ENCODE measurements at regions not wholly inside any gene's neighbourhood (a gene's known extent, or its start where the extent isn't known, plus 50 kb on each side); places are given as distances from the start of the nearest gene placed in this dataset.
"Not testable (repeated sequence)": the region's sequence is repeated elsewhere in the genome, so short reads cannot be mapped to it uniquely, and the experiment has no call there.

- DNase-seq: no peak
- no peak overlapping the region for H3K4me3 ChIP-seq (ENCODE audit: low read length in 2 of 2)
- no peak overlapping the region for H3K27ac ChIP-seq (ENCODE audit: low read depth in 1 of 2, low read length in 2 of 2)
- H3K9me3 ChIP-seq (ENCODE audit: control insufficient read depth, low read length): peaks cover under 1% of the 10 kb centered on the region
- peaks cover 0 to 5% of the 10 kb centered on the region in 2 donors for H3K4me1 ChIP-seq (ENCODE audit: control insufficient read depth in 1 of 2, insufficient read depth in 2 of 2, low read length in 2 of 2)
- H3K27me3 ChIP-seq (ENCODE audit: control insufficient read depth in 1 of 2, insufficient read depth in 2 of 2, low read length in 1 of 2): no peaks in the 10 kb centered on the region
- intact Hi-C loops (cut with DNase I): loop anchor here in 1 of 2 donors (5.0 to 10.0 kb wide), 2 partner anchors 97 to 125 kb away; no protein-coding TSS in a partner anchor
- 95 to 98% methylated on average over 4 of the region's 4 CpGs for WGBS, 2 donors
- H3K36me3 ChIP-seq (ENCODE audit: control insufficient read depth in 1 of 2, insufficient read depth in 2 of 2, low read length in 1 of 2): no peaks in the 10 kb centered on the region
- ATAC-seq (ENCODE audit: low FRiP score): no peak
Observed at GRCh38 chr5:167849874-167850273, 441.6 kb upstream of the WWC1 start.

- Histone ChIP-seq H3K4me1 (ENCODE audit: control insufficient read depth in 1 of 2, insufficient read depth in 2 of 2, low read length in 2 of 2) (peaks cover 0 to 7% of the 10 kb centered on the region in 2 donors), H3K36me3 (ENCODE audit: control insufficient read depth in 1 of 2, insufficient read depth in 2 of 2, low read length in 1 of 2) (no peaks in the 10 kb centered on the region), H3K9me3 (ENCODE audit: control insufficient read depth, low read length) (peaks cover 1% of the 10 kb centered on the region), H3K27me3 (ENCODE audit: control insufficient read depth in 1 of 2, insufficient read depth in 2 of 2, low read length in 1 of 2) (no peaks in the 10 kb centered on the region), H3K4me3 (ENCODE audit: low read length in 2 of 2) (no peak overlapping the region), H3K27ac (ENCODE audit: low read depth in 1 of 2, low read length in 2 of 2) (no peak overlapping the region)
- ATAC-seq (ENCODE audit: low FRiP score): no peak
- intact Hi-C loops (cut with DNase I): loop anchor here in 1 of 2 donors (5.0 to 10.0 kb wide), 2 partner anchors 96 to 126 kb away; no protein-coding TSS in a partner anchor
- no peak for DNase-seq
- 9 to 14% methylated on average over 2 of the region's 2 CpGs for WGBS, 2 donors
Observed at GRCh38 chr5:167850911-167851310, 440.5 kb upstream of the WWC1 start.

- DNase-seq (no peak), ATAC-seq (ENCODE audit: low FRiP score) (no peak)
- Histone ChIP-seq H3K4me1 (ENCODE audit: control insufficient read depth in 1 of 2, insufficient read depth in 2 of 2, low read length in 2 of 2) (peaks cover 0 to 7% of the 10 kb centered on the region in 2 donors), H3K9me3 (ENCODE audit: control insufficient read depth, low read length) (peaks cover 1% of the 10 kb centered on the region), H3K27ac (ENCODE audit: low read depth in 1 of 2, low read length in 2 of 2) (no peak overlapping the region), H3K27me3 (ENCODE audit: control insufficient read depth in 1 of 2, insufficient read depth in 2 of 2, low read length in 1 of 2) (no peaks in the 10 kb centered on the region), H3K4me3 (ENCODE audit: low read length in 2 of 2) (no peak overlapping the region), H3K36me3 (ENCODE audit: control insufficient read depth in 1 of 2, insufficient read depth in 2 of 2, low read length in 1 of 2) (no peaks in the 10 kb centered on the region)
- intact Hi-C loops (cut with DNase I): loop anchor here in 1 of 2 donors (5.0 to 10.0 kb wide), 2 partner anchors 96 to 127 kb away; no protein-coding TSS in a partner anchor
- WGBS, 2 donors: 34 to 35% methylated on average over 5 of the region's 5 CpGs
Observed at GRCh38 chr5:167851416-167851815, 440.0 kb upstream of the WWC1 start.

GRCh38 chr5:167852515-167852914, 438.9 kb upstream of the WWC1 start:
- 94 to 95% methylated on average over 5 of the region's 5 CpGs for WGBS, 2 donors
- ATAC-seq (ENCODE audit: low FRiP score): no peak

GRCh38 chr5:167853421-167853820, 438.0 kb upstream of the WWC1 start:
- DNase-seq (no peak), ATAC-seq (ENCODE audit: low FRiP score) (no peak)
- no peaks in the 10 kb centered on the region for H3K27me3 ChIP-seq (ENCODE audit: control insufficient read depth in 1 of 2, insufficient read depth in 2 of 2, low read length in 1 of 2)
- H3K27ac ChIP-seq (ENCODE audit: low read depth in 1 of 2, low read length in 2 of 2): no peak overlapping the region
- WGBS, 2 donors: 4 to 6% methylated on average over 4 of the region's 4 CpGs
- peaks cover 1% of the 10 kb centered on the region for H3K9me3 ChIP-seq (ENCODE audit: control insufficient read depth, low read length)
- peaks cover 0 to 10% of the 10 kb centered on the region in 2 donors for H3K4me1 ChIP-seq (ENCODE audit: control insufficient read depth in 1 of 2, insufficient read depth in 2 of 2, low read length in 2 of 2)
- intact Hi-C loops (cut with DNase I): loop anchor here in 1 of 2 donors (5.0 to 10.0 kb wide), 2 partner anchors 94 to 129 kb away; no protein-coding TSS in a partner anchor
- no peak overlapping the region for H3K4me3 ChIP-seq (ENCODE audit: low read length in 2 of 2)
- H3K36me3 ChIP-seq (ENCODE audit: control insufficient read depth in 1 of 2, insufficient read depth in 2 of 2, low read length in 1 of 2): no peaks in the 10 kb centered on the region

More at GRCh38 chr5:167852515-167852914, 438.9 kb upstream of the WWC1 start:
- H3K36me3 ChIP-seq (ENCODE audit: control insufficient read depth in 1 of 2, insufficient read depth in 2 of 2, low read length in 1 of 2): no peaks in the 10 kb centered on the region
- DNase-seq: no peak
- H3K27ac ChIP-seq (ENCODE audit: low read depth in 1 of 2, low read length in 2 of 2): no peak overlapping the region
- intact Hi-C loops (cut with DNase I): loop anchor here in 1 of 2 donors (5.0 to 10.0 kb wide), 2 partner anchors 95 to 128 kb away; no protein-coding TSS in a partner anchor
- H3K27me3 ChIP-seq (ENCODE audit: control insufficient read depth in 1 of 2, insufficient read depth in 2 of 2, low read length in 1 of 2): no peaks in the 10 kb centered on the region
- peaks cover 1% of the 10 kb centered on the region for H3K9me3 ChIP-seq (ENCODE audit: control insufficient read depth, low read length)
- H3K4me3 ChIP-seq (ENCODE audit: low read length in 2 of 2): no peak overlapping the region
- H3K4me1 ChIP-seq (ENCODE audit: control insufficient read depth in 1 of 2, insufficient read depth in 2 of 2, low read length in 2 of 2): peaks cover 0 to 10% of the 10 kb centered on the region in 2 donors

- ATAC-seq (ENCODE audit: low FRiP score) (no peak), DNase-seq (no peak)
- no peaks in the 10 kb centered on the region for H3K36me3 ChIP-seq (ENCODE audit: control insufficient read depth in 1 of 2, insufficient read depth in 2 of 2, low read length in 1 of 2)
- peaks cover 1% of the 10 kb centered on the region for H3K9me3 ChIP-seq (ENCODE audit: control insufficient read depth, low read length)
- WGBS, 2 donors: 13 to 16% methylated on average over 3 of the region's 3 CpGs
- no peak overlapping the region for H3K27ac ChIP-seq (ENCODE audit: low read depth in 1 of 2, low read length in 2 of 2)
- H3K27me3 ChIP-seq (ENCODE audit: control insufficient read depth in 1 of 2, insufficient read depth in 2 of 2, low read length in 1 of 2): no peaks in the 10 kb centered on the region
- intact Hi-C loops (cut with DNase I): loop anchor here in 1 of 2 donors (10.0 kb wide), 1 partner anchor 131 kb away; no protein-coding TSS in a partner anchor
- H3K4me3 ChIP-seq (ENCODE audit: low read length in 2 of 2): no peak overlapping the region
- H3K4me1 ChIP-seq (ENCODE audit: control insufficient read depth in 1 of 2, insufficient read depth in 2 of 2, low read length in 2 of 2): peaks cover 0 to 10% of the 10 kb centered on the region in 2 donors
Observed at GRCh38 chr5:167855818-167856217, 435.6 kb upstream of the WWC1 start.

- intact Hi-C loops (cut with DNase I): loop anchor here in 1 of 2 donors (10.0 kb wide), 1 partner anchor 133 kb away; no protein-coding TSS in a partner anchor
- Histone ChIP-seq H3K9me3 (ENCODE audit: control insufficient read depth, low read length) (peaks cover 1% of the 10 kb centered on the region), H3K4me1 (ENCODE audit: control insufficient read depth in 1 of 2, insufficient read depth in 2 of 2, low read length in 2 of 2) (peaks cover 0 to 5% of the 10 kb centered on the region in 2 donors), H3K36me3 (ENCODE audit: control insufficient read depth in 1 of 2, insufficient read depth in 2 of 2, low read length in 1 of 2) (no peaks in the 10 kb centered on the region), H3K27me3 (ENCODE audit: control insufficient read depth in 1 of 2, insufficient read depth in 2 of 2, low read length in 1 of 2) (no peaks in the 10 kb centered on the region), H3K4me3 (ENCODE audit: low read length in 2 of 2) (no peak overlapping the region), H3K27ac (ENCODE audit: low read depth in 1 of 2, low read length in 2 of 2) (no peak overlapping the region)
- ATAC-seq (ENCODE audit: low FRiP score): no peak
- no peak for DNase-seq
- WGBS, 2 donors: 78 to 81% methylated on average over 3 of the region's 3 CpGs
Observed at GRCh38 chr5:167857321-167857720, 434.1 kb upstream of the WWC1 start.

GRCh38 chr5:167858186-167858855, 433.1 kb upstream of the WWC1 start:
- H3K27me3 ChIP-seq (ENCODE audit: control insufficient read depth in 1 of 2, insufficient read depth in 2 of 2, low read length in 1 of 2); H3K4me3 ChIP-seq (ENCODE audit: low read length in 2 of 2); H3K36me3 ChIP-seq (ENCODE audit: control insufficient read depth in 1 of 2, insufficient read depth in 2 of 2, low read length in 1 of 2); H3K4me1 ChIP-seq (ENCODE audit: control insufficient read depth in 1 of 2, insufficient read depth in 2 of 2, low read length in 2 of 2); ATAC-seq (ENCODE audit: low FRiP score); H3K27ac ChIP-seq (ENCODE audit: low read depth in 1 of 2, low read length in 2 of 2); H3K9me3 ChIP-seq (ENCODE audit: control insufficient read depth, low read length); DNase-seq: not testable (repeated sequence)
- WGBS, 2 donors: 93 to 97% methylated on average over 28 to 37 of the region's 50 CpGs
- intact Hi-C loops (cut with DNase I): loop anchor here in 1 of 2 donors (10.0 kb wide), 1 partner anchor 134 kb away; no protein-coding TSS in a partner anchor

Measured in aorta (tissue), 5 donors.